ENCODE measurements at regions not wholly inside any gene's neighbourhood (a gene's known extent, or its start where the extent isn't known, plus 50 kb on each side); places are given as distances from the start of the nearest gene placed in this dataset.
A peak's percentile ranks its signal among the peaks of the same experiment; 100 is the strongest.

DNA sequence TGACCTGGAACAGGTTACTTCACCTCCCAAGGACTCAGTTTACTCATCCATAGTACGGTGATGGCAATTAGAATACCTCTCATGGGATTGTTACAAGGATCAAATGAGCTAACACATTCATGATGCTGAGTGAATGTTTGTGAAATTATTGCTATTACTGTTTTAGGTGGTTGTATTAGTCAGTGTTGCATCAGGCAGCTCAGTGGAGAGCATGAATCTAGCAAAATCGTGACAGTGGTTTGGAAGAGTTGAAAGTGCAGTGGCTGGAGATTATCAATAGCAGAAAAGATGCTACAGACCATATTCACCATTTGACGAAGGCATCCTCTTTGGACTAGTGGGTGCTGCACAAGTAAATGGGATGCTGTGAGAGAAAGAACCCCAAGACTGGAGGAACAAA lies 50.4 kb upstream of the CTNNBL1 start:
- no peak for DNase-seq

DNA sequence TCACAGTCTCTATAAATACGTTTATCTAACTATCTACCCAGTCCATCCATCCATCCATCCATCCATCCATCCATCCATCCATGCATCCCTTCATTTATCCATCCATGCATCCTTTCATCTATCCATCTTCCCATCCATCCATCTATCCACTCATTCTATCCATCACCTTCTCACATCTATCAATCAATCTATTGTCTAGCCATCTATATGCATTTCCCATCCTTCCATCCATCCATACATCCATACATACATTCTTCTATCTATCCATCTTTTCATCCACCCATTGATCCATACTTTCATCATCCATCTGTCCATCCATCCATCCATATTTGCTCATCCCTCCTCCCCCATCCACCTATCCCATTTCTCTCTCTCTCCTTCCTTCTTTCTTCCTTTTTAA lies 51.6 kb upstream of the CTNNBL1 start:
- DNase-seq: no peak

DNA sequence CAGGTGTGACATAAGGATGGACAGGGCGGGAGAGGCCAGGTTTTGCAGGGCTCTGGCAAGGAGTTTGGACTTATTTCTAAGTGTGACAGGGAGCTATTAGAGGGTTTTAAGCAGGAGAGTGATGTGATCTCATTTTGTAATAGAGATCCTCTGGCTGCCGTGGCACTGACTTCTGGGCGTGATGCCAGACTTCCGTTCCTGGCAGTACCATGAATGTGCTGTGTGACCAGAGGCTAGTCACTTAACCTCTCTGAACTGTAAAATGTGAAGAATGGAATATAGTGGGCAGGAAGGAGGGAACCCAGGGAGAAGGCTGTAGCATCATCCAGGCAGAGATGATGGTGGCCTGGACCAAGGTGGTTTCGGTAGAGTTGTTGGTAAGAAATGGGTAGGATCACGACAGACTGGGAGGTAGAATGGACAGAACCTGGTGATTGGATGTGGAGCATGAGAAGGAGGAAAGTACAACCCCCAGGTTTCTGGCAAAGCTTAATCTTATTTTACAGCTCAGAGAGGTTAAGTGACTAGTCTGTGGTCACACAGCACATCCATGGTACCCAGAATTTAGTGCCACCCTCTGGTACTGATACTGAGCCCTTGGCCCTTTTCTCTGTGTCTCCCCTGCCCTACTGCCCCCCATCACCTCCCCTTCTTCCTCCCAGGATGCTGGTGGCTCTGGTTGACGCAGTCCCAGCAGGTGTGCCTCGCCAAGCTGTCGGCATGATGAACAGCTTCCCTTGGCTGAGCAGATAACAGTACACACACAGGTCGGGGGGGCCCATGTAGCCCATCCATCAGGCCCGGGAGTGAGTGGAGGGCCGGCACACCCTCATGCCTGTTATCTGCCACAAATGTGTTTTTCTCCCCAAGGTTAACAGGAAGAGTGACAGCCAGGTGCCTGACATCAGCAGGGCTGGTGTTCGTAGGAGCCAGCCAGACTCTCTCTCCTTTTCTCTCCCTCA lies 52.9 kb upstream of the CTNNBL1 start:
- no peak for DNase-seq

DNA sequence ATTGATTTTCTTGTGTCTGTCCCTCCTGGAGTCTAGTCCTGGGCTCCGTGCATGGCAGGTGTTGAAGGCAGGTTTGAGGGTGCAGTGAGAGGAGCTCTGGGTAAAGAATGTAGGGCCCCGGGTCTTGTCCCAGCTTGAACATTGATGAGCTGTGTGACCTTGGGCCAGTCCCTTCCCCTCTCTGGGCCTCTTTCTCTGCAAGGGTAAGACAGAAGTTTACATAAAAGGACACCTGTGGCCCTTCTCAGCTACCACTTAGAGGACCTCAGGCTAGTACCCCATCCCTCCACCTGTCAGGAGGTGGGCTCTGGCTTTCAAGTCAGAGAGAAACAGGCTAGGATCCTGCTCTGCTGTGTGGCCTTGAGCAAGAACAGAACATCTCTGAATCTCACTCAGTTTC lies 55.3 kb upstream of the CTNNBL1 start:
- no peak for DNase-seq

DNA sequence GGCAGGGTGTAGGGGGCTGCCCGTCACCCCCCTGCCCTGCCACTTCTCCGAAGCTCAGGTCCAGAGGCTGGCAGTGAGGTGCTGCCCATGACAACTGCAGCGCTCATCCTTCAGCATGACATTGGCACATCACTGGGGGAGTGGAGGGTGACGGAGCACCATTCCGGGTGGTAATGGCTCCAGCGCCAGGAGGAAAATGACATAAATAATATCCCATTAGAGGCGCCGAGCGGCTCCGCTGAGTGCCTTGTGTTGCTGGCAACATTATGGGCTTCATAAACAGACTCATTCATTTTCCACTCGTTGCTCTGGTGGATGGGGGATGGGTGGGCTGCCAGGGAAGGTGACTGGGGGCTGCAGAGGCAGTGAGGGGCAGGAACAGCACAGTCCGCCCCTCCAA lies 56.9 kb upstream of the CTNNBL1 start:
- no peak for DNase-seq

DNA sequence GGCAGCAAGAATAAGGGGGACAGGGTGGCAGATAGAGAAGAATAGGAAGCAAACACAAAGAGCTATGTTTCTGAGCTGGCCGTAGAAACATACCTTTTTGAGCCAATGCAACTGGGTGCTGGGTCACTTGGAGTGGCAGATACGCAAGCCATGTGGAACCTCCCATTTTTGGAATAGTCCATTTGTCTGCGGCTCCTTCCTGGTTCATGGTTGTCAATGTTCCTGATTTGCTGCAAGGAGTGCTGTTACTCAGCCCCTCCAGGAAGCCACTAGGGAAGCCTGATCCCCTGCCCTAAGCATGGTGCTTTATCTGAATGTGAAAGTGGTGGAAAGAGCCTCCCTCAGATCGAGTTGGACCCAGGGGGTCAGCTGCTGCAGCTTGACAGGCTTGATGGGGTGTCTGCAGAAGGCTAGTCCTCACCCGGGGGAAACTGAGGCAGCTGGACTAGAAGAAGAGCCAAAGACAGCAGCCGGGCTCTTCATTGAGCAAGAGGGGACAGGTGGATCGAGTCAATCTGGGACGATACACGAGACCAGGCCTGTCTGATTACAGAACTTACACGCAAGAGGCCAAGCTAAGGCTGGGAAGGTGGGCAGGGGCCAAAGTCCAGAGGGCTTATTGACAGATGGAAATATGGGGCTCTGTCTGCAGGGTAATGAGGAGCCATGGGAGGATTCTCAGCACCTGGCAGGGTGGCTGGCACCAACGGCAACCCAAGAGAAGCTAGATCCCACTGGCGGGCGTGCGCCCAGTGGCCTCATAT lies 57.4 kb upstream of the CTNNBL1 start:
- DNase-seq: no peak

DNA sequence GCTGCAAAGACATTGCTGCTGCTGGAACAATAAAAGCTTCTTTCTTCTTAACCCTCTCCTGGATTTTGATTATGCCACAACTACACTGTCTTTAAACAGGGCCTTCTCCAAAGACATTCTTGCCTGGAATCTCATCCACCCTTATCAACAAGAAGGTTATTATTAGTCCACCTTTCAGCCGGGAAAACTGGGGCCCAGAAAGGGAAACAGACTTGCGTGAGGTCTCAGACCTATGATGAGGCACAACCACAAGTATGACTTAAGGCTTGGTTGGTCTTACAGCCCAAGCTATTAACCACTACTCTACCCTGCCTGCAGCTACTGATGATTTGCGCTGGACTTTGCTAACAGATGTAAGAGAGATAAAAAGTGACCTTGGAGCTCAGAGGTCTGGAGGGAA lies 62.8 kb upstream of the CTNNBL1 start:
- no peak for DNase-seq

DNA sequence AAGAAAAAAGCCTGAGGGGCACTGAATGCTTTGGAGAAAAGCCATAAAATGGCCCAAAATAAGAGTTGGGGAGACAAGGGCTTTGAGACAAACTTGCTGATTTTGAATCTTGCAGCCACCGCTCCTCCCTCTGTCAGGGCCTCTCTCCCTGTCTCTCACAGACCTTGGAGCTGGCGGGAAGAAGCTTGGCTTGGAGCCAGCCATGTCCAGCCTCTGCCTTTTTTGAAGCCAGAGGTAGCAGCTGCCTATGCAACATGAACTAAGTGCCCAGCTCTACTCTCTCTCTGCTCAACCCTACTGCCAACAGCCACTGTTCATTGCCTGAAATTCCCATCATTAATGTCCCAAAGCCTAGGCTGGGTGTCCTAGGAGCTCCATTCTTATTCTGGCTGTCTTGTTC lies 63.7 kb upstream of the CTNNBL1 start:
- no peak for DNase-seq

DNA sequence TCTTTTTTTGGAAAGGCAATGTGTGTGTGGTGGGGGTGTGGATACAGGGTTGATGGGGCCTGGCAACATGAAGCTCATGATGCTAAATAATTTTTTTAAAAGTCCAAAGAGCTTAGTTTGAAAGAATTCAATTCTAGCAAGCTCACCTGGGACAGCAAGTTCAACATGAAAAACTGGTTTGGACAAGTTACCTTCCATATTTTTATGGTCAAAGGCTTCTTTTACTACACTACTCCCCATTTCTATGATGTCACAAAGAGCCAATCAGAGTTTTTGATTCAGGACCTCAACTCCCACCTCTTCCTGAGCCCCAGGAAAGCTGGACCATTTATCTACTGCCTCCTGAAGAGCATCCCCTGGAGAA lies 66.1 kb upstream of the CTNNBL1 start:
- no peak for DNase-seq

DNA sequence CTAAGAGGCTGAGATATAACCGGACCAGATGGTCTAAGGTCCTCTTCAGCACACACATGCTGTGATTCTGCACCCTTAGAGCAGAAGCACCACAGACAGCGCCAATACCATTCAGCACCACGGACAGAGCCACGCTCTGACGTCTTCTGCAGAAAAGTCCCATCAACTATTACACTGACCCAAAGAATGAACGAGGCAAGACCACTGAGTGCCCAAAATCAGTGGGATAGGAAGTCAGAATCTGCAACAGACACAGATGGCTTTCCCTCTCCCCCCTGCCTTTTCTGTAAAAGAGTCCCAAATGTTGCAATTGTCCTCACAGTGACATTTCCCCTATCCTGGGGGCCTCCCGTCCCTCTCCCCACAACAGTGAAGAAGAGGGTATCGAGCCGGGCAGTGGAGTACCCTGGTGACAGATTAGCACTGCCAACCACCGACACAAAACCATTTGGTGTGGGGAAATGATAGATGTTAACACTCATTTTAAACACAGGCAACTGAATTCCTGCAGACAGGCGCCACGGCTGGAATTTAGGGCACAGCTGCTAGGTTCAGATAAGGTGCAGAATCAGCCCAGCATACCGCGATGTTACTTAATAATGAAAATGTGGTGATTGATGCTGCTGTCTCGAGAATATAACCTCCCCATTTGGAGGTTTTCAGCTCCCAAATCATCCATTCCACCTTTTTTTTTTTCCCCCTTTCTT lies 66.6 kb upstream of the CTNNBL1 start:
- DNase-seq: no peak

DNA sequence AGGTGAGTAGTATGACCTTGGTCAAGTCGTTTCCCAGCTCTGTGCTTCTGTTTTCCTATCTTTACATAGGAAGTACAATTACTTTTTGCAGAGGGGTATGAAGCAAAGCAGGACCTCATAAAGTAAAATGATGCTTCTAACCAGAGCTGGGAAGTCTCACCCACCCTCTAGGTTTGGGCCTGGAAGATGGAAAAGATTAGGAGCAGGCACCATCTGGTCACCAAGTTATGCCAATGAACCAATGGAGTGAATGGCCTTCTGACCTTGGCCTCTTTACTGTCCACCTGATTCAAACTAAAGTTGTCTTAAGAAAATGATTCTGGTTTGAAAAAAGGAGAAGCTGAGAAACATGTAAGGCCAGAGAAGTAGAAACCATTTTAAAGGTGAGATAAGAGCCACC lies 68.9 kb upstream of the CTNNBL1 start:
- DNase-seq: no peak

DNA sequence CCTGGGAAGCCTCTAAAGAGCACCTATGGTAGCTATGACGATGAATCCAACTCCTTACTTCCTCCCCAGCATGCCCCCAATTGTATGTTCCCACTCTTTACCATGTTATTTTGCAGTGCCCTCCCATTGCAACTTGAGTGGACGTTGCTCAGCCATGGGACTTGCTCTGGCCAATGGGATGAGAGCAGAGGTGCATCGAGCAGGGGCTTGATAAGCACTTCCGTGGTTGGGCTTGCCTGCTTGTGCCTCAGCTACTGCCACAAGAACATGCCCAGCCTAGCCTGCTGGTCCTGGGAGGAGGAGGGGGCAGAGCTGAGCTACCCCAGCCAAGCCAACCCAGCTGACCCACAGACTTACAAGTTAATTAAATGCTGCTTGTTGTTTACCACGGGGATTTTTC lies 71.1 kb upstream of the CTNNBL1 start:
- DNase-seq: no peak

DNA sequence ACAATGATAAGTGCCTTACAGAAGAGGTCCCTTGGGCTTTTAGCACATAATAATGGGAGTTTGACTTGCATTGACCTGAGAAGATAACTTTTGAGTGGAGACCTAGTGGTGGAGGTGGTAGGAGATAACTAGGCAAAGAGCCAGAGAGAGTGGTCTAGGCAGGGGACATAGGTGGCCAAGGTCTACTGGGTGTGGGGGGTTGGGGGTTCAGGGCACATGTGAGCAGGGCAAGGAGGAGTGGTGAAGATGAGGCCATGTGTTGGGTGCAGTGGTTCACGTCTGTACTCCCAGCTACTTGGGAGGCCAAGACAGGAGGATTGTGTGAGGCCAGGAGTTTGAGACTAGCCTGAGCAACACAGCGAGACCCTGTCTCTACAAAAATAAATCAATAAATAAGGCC lies 74.3 kb upstream of the CTNNBL1 start:
- no peak for DNase-seq

DNA sequence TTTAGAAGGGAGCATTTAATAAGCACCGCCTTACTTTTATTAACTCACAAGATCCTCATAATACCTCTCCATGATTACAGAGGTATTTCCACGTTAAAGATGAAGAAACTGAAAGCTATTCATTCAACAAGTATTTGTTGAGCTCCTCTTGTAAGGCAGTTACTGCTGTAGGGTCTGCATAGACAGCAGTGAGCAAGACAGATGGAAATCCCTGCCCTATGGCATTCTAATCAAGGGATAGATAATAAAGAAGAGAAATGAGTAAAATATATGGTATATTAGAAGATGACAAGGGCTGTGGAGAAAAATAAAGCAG lies 77.8 kb upstream of the CTNNBL1 start:
- no peak for DNase-seq

DNA sequence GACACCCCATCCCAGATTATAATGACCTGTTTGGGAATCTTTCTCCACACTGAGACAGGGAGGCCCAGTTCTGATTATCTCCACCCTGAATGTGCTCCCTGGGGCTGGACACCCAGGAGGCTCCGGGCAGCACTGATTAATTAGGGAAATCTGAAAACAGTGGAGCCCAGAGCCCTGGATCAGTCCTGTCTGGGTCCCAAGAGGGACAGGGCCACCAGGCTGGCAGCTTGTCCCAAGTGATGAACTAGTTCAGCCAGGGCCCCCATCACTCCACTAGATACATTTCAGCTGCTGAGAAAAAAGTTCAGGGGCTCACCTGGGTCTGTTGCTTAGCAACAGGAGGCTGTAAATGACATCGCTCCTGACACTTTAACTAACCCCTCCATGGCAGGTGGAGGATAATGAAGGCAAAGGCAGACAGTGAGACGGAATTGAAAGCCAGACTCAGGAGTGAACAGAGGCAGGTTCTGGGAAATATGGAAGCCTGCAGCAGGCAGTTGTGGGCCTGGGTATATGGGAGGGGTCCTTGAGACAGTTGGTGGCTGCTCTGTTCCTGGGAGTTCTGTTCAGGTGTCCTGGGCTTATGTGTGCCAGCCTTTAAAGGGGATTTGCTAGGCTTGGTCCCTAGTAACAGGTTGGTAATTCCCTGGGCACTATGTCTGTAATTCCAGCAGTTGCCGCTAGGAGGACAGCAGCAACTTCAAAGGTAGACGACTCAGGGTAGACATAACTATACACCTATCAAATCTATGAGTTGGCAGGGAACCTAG lies 78.3 kb upstream of the CTNNBL1 start:
- DNase-seq: peak; percentile 72

DNA sequence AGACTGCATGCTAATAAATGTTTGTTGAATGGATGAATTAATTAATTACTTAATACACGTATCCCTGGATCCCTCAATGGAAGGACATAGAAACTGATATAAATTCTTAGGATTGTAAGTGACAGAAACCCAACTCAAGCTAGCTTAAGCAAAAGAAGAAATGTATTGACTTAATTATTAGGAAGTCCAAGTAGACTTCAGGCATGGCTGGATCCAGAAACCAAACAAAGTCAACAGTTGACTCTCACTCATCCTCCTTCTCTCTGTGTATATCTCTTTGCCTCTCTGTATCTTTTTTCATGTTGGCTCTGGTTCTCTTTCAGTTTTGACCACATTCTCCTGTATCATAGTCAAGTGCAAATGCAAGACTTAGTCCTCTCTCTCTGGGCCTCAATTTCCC lies 82.0 kb upstream of the CTNNBL1 start:
- no peak for DNase-seq

DNA sequence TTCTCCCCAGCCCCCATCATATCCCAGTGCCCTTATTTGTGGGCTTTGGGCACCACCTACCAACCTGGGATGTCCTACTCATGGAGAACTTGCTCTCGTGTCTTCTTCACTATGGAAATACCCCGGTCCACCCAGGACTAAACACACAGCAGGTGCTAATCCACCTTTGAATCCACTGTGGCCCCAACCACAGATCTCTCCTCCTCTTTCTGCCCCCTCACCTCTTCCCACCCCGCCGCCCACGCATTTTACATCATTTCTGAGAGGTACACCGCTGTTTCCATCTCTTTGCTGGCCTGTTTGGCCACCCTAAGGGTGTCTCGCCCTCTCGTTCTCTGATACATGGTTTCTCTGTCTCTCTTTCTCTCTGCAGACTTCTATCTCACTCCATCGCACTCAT lies 82.5 kb upstream of the CTNNBL1 start:
- DNase-seq: no peak

DNA sequence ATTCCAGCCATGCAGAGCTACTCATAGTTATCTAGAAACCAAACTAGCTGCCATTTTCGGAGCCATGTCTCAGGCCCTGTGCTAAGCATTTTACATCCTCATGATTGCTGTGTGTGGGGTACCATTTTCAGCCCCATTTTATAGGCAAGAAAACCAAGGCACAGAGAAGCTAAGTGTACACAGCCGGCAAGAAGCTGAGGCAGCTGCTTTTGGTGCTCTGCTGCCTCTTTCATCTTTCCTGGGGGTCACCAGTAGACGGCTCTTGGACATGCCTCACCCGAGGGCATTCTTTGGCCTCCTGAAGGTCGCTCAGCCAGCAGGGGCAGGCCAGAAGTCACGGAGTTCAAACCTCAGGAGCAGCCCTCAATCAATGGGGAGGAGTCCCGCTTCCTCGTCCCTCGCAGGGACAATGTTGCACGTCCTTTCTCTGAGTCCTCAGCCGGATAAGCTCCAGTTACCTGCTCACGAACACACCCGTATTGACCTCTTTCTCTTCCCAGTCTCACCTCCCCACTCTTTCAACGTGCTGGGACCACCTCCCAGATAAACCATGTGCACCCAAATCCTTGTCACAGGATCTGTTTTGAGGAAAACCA lies 82.6 kb upstream of the BLCAP start:
- no peak for DNase-seq

DNA sequence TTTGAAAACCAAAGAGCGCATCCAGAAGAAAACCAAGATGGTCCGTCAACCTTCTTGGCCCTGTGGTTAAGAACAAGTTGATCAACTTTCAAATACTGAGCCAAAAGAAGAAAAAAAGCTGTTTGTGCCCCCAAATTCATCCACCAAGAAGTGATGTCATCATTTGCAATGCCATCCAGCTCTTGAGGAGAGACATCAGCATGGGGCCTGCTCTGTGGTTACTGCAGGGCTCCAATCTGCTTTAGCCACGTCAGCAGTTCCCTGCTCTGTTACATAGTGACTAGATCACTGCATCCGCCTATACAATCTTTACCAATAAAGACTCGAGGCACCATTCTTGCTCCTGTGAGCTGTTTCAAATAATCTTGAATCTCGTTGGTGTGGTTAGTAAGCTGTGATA lies 75.0 kb upstream of the BLCAP start:
- DNase-seq: no peak

DNA sequence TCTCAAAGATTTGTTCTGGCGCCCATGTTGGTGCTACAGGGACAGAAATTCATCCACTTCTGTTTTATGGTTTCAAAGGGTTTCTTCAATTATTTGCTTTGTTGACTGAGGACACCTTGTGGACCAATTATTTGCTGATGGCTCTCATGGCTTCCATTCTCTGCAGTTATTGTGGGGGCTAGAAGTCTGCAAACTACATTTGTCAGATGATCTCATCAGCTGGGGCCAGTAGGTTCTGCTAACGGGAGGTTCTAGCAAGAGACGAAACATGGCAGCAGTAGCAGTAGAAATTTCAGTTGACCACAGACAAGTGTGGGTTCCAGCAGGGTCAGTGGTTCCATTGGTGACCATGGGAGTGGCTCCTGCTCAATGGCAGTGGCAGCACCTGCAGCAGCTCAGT lies 72.8 kb upstream of the BLCAP start:
- no peak for DNase-seq

DNA sequence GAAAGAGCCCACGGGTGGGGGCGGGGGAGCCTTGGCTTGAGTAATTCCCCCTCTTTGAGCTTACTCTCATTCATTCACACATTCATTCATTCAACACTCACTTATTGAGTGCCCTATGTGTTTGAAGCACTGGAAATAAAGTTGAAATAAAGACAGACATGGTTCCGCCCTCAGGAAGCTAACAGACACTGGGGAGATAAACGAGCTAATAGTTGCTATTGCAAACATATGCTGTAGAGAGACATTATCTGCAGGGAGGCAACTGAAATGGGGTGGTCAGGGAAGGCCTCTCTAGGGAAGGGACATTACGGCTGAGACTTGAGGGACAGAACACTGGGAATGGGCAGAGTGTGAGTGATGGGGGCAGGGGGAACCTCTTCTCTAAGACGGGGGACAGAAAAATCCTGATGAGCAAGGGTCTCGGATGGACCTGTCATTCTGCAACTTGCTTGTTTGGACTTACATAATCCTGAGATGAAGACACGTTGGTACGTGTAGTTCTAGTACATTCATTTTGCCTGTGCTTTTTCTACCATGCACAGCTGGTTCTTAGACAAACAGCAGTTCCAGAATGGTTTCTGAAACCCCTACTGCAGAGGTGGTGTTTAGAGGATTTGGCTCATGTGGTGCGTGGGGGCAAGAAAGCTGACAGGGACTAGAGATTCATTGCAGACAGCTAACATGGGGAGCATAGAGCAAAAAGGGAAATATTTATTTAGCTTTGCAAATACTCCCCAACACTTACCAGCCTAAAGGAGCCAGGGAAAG lies 71.1 kb upstream of the BLCAP start:
- DNase-seq: no peak

DNA sequence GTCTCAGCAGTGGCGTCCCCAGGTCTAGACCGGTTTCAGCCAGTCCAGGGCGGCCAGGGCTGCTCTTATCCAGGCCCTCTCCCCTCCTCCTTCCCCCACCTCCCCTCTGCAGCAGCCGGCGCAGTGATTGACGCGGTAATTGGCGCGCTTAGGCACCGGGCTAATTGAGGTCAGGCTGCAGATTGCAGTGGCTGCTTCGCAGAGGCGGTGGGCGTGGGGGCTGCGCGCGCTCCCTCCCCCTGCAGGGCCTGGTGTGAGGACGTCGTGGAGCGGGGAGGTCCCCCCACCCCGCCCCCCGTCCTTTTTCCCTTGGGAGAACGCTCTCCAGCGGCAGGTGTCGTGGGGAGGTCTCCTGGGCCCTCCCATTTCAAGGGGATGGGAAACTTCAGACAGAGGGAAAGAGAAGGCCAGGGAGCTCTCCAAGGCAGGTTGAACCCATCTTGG lies 70.4 kb upstream of the BLCAP start:
- DNase-seq: no peak
